ENCODE measurements at regions not wholly inside any gene's neighbourhood (a gene's known extent, or its start where the extent isn't known, plus 50 kb on each side); places are given as distances from the start of the nearest gene placed in this dataset.
"Not testable (repeated sequence)": the region's sequence is repeated elsewhere in the genome, so short reads cannot be mapped to it uniquely, and the experiment has no call there.

DNA sequence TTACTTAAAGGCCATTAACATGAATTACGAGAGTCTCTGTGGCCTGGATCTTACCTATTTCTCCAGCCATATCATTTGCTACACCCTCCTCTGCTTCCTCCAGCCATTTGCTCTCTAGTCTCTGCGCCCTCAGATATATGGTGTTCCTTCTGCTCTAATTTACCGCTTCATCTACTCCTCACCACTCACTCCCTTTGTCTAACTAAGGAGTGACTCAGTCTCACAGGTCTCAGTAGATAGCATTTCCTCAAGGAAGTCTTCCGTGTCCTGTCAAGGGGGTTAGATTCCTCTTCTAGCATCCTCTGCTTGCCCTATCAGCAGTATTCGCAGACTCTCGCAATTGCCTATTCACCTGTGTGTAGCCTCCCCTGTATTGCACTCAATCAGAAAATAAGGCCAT, 892.1 kb upstream of the INTU start:
- no peak overlapping the region for H3K4me3 ChIP-seq (ENCODE audit: low read depth, low read length)
- DNase-seq (ENCODE audit: low read depth) = no peak

DNA sequence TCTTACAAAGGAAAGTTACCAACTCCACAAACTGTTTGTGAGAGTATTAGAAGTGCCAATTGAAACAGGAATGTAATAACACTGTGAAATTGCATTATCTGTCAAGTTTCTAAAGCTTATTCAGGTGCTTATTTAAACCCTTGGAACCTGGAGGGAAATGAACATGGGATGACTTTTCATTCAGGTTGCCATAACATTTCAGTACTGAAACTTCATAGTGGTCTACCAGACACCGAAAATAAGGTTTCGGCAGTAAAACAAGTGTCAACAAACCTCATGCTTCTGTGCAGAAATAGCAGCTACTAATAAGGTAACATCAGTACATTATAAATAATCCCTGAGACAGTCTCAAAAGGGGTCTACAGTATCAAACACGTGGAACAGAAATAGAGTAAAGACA, 890.7 kb upstream of the INTU start:
- no peak for DNase-seq (ENCODE audit: low read depth)

DNA sequence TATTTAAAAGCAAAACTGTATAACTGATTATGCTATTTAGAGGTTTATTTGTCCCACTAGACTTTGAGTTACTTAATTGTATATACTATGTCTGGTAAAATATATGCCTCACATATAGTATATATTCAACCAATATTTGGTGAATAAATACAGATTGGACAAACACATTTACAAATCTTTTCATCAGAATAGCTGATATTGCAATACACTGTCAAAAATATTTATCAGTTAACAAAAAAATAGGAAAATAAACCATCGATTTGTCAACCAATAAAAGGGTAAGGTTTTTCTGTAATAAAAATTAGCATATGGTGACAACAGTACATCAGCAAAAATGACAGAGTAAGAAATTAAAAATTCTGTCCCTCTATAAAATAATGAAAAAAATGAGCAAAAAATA, 889.9 kb upstream of the INTU start:
- H3K4me3 ChIP-seq (ENCODE audit: low read depth, low read length) = no peak overlapping the region
- DNase-seq (ENCODE audit: low read depth) = no peak

More for the DNA sequence above, 890.7 kb upstream of the INTU start:
- no peak overlapping the region for H3K4me3 ChIP-seq (ENCODE audit: low read depth, low read length)

DNA sequence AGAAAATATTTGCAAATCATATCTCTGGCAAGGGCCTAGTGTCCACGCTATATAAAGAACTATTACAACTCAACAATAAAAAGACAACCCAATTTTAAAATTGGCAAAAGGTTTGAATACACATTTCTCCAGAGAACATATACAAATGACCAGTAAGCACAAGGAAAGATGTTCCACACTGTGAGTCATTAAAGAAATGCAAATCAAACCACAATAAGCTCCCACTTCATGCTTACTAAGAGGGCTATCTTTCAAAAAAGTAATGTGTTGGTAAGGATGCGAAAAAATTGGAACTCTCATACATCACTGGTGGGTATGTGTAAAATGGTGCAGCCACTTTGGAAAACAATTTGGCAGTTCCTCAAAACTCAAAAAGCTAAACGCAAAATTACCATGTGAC, 884.0 kb upstream of the INTU start:
- DNase-seq (ENCODE audit: low read depth) = no peak
- no peak overlapping the region for H3K4me3 ChIP-seq (ENCODE audit: low read depth, low read length)

DNA sequence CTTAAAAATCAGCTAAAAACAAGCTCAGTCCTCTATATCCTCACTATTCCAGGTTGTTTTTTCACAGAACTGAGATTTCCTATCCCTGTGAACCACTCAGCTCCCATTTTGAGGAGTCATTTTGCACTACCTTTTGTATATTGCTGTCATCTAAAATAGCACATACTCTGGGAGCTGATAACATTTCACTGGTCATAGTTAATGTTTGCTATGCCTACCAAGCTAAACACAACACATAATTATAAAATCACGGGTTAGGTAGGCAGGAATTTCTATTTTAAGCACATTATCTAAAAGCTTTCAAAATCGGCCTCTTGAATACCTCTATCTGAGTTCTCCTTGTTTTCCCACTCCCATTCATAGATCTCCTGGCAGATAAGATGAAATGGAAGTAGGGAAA, 882.0 kb upstream of the INTU start:
- DNase-seq (ENCODE audit: low read depth) = no peak
- no peak overlapping the region for H3K4me3 ChIP-seq (ENCODE audit: low read depth, low read length)

DNA sequence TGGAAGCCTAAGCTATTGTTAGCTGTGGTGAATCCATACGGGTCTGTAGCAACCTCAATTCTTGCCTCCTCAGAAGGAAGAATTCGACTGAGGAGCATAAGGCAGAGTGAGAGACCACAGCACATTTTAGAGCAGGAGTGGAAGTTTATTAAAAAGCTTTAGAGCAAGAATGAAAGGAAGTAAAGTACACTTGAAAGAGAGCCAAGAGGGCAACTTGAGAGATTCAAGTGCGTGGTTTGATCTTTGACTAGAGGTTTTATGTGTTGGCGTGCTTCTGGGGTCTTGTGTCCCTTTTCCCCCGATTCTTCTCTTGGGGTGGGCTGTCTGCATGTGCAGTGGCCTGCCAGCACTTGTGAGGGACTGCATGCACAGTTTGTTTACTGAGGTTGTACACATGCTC, 880.6 kb upstream of the INTU start:
- H3K4me3 ChIP-seq (ENCODE audit: low read depth, low read length) = no peak overlapping the region
- no peak for DNase-seq (ENCODE audit: low read depth)

DNA sequence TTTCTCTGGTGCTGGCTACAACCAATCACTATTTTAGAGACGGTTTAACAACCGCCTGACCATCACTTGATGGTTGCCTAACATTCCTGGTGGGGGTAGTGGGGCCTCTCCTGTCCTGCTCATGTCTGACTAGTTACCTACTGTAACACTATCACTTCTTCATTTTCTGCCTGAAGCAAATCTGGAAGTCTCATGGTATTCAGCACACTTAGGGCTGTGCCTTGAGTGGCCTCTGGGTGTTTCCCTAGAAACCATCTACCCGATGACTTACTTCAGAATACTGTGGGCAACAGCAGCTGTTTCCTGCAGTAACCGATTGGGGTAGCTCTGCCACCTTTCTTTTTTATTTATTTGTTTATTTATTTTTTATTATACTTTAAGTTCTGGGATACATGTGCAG, 880.1 kb upstream of the INTU start:
- no peak for DNase-seq (ENCODE audit: low read depth)
- no peak overlapping the region for H3K4me3 ChIP-seq (ENCODE audit: low read depth, low read length)

DNA sequence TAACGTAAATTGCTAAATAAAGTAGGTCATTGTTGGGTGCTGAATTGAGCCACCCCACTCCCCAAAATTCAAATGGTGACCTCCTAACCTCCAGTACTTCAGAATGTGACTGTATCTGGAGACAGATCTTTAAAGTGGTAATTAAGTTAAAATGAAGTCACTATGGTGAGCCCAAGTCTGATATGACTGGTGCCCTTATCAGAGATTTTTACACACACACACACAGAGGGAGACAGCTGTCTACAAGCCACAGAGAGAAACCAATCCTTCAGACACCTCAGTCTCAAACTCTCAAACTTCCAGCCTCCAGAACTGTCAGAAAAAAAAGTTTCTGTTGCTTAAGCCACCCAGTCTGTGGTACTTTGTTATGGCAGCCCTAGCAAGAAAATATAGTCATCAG, 879.2 kb upstream of the INTU start:
- no peak for DNase-seq (ENCODE audit: low read depth)
- no peak overlapping the region for H3K4me3 ChIP-seq (ENCODE audit: low read depth, low read length)

DNA sequence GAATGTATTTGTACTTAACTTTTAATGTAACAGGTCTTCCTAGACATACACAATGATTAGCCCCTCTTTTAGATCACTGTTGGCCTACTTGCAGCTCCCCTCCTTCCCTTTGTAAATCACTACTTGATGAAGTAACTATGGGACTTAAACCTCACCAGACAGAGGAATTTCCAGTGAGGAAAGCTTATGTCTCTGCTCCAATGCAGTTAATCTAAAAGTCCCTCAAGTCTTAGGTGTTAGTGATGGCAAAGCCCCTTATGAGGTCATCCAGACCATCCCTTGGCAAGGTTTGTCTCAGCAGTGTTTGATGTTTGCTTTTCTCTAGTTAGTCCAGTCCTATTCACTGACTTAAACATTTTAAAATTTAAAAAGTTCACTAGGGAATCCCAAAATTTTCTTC, 877.3 kb upstream of the INTU start:
- H3K4me3 ChIP-seq (ENCODE audit: low read depth, low read length) = no peak overlapping the region
- DNase-seq (ENCODE audit: low read depth) = no peak

DNA sequence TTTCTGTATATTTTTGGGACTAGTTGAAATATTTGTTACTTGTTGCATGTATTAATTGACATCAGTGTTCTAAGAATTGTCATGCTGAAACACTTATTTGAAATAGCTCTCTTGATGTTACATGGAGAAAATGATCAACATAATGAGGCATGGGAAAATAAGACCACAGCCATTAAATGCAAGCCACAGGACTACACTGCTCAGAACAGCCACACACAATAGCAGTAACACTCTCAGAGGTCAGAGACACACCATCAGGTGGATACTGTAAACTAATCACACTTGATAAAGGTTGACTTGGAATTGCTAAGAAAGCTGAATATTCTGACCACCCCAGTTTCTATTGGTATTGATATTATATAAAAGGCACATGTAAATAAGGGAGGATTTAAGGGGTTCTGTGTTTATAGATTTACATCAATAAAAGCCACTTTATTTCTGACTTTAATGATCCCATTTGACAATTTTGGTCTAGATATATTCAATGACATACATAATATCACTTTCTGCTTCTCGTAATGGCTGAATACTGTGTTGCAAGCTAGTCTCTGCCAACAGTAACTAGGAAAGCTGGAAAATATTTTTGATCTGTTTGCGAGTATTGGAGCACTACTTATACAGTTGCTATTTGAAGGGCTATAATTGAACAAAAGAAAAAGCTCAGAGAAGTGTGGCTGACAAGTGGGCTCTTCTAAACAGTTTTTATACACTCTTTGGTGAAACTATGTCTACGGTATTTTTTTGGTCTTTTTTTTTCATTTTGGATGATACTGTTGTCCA, 876.5 kb upstream of the INTU start:
- no peak for DNase-seq (ENCODE audit: low read depth)

DNA sequence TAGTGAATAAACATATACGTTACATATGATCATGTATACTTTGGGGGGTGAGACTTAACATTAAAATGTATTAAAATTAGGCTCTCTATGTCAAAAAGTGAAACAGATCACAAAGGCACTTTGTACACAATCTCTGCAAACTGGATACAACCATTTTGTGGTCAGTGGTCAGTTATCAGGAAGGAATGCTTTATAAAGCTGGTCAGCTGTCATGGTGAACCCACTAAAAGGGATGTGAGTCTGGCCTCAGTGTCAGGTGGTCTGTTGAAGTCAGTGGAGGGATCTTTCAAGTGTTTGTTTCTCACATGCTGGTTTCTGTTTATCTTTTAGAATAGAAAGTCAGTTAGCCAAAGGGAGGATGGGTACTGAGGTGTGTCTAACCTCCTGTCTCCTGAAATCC, 875.5 kb upstream of the INTU start:
- DNase-seq (ENCODE audit: low read depth) = no peak
- no peak overlapping the region for H3K4me3 ChIP-seq (ENCODE audit: low read depth, low read length)

More for the DNA sequence above, 876.5 kb upstream of the INTU start:
- H3K4me3 ChIP-seq (ENCODE audit: low read depth, low read length) = no peak overlapping the region

DNA sequence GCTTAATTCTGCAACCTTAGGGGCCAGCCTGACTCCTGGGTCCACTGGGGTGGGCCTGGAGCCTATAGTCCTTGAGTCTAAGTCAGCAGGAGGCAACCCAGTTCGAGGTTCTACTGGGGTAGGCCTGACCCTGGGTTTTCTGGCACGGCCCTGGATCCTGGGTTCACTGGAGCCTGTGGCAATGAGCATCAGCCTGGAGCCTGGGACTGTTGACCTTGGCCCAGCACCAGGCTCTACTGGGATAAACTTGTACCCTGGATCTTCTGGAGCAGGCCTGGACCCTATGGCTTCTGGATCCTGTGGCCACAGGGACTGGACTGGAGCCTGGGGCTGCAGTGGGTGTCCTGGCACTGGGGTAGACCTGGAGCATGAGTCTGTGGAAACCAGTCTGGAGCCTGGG, 874.3 kb upstream of the INTU start:
- H3K4me3 ChIP-seq (ENCODE audit: low read depth, low read length) = no peak overlapping the region
- DNase-seq (ENCODE audit: low read depth) = no peak

DNA sequence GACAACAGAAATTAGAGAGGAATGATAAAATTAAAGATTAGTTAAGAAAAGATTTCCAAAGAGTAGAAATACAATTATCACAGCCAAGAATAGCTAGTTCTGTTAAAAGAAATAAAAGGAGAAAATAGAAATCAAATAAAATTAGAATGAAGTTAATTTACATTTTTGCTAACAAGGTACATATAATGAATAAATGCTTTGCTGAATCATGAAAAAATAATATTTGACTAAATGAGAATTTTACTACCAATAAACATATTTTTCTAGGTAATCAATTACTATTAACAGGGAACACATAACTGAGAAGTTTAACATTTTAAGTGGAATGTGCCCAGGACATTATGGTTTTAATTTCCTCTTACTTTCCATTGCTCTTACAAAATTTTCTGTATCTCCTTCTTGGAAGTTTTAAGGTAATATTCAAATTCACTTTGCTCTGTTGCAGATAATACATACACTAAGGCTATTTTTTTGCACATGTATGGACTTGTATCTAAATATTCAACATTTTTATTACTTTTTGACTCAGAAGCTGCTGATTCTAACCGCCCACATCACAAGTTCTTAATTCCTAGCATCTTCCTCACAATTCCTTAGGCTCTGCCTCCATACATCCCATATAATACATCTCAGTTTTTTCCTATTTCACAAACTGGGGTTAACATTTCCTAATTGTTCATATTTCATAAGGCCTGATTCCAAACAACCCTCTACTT, 870.7 kb upstream of the INTU start:
- no peak for DNase-seq (ENCODE audit: low read depth)

DNA sequence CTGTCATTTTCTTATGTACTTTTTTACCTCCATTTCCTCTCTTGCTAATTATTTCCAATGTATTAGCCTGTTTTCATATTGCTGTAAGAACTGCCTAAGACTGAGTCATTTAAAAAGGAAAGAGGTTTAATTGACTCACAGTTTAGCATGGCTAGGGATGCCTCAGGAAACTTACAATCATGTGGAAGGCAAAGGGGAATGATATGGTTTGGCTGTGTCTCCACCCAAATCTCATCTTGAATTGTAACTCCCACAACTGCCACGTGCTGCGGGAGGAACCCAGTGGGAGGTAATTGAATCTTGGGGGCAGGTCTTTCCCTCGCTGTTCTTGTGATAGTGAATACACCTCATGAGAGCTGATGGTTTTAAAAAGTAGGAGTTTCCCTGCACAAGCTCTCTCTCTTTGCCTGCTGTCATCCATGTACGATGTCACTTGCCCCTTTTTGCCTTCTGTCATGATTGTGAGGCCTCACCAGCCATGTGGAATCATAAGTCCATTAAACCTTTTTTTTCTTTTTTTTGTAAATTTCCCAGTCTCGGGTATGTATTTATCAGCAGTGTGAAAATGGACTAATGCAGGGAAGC, 870.0 kb upstream of the INTU start:
- DNase-seq (ENCODE audit: low read depth) = no peak
- H3K4me3 ChIP-seq (ENCODE audit: low read depth, low read length) = no peak overlapping the region

More for the DNA sequence above, 870.7 kb upstream of the INTU start:
- no peak overlapping the region for H3K4me3 ChIP-seq (ENCODE audit: low read depth, low read length)

DNA sequence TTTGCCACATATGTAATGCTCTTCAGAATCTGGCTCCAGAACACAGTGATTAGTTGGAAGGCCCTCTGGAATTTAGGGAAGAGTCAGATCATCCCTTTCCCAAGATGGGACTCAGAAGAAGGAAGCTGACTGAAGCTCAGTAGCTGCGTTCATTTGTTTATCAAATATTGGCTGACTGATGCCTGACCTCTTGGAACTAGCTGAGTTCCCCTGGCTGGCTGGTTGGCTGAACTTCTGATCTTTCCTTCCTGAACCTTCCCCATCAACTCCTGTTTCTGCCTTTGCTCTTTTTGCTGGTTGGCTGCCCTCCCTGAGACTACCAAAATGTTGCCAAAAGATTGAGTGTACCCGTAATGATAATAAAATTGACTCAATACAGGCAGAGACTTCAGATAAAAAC, 866.5 kb upstream of the INTU start:
- no peak for DNase-seq (ENCODE audit: low read depth)
- no peak overlapping the region for H3K4me3 ChIP-seq (ENCODE audit: low read depth, low read length)

DNA sequence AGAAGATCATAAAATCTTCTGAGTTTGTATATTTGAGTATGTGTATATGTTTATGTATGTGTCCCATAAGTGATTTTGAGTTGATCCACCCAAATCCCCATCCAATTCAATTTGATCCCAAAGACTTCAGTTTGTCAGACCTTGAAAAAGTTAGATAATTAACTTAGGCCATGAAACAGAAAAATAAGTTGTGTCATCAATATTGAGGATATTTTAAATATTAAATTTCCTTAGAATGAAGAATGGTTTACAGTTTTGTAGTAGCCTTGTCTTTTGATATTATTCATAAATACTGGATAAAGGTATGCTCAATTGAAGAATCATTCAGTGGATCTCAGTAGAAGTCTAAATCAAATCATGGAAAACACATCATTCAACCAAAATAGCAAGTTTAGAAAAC, 864.4 kb upstream of the INTU start:
- no peak for DNase-seq (ENCODE audit: low read depth)
- no peak overlapping the region for H3K4me3 ChIP-seq (ENCODE audit: low read depth, low read length)

DNA sequence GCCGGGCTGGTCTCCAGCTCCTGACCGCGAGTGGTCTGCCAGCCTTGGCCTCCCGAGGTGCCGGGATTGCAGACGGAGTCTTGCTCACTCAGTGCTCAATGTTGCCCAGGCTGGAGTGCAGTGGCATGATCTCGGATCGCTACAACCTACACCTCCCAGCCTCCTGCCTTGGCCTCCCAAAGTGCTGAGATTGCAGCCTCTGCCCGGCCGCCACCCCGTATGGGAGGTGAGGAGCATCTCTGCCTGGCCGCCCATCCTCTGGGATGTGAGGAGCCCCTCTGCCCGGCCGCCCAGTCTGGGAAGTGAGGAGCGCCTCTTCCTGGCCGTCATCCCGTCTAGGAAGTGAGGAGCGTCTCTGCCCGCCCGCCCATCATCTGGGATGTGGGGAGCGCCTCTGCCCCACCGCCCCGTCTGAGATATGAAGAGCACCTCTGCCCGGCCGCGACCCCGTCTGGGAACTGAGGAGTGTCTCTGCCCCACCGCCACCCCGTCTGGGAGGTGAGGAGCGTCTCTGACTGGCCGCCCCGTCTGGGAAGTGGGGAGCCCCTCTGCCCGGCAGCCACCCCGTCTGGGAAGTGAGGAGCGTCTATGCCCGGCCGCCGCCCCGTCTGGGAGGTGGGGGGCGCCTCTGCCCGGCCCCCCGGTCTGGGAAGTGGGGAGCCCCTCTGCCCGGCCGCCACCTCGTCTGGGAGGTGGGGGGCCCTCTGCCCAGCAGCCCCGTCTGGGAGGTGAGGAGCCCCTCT, 861.8 kb upstream of the INTU start:
- H3K4me3 ChIP-seq (ENCODE audit: low read depth, low read length); DNase-seq (ENCODE audit: low read depth): not testable (repeated sequence)

DNA sequence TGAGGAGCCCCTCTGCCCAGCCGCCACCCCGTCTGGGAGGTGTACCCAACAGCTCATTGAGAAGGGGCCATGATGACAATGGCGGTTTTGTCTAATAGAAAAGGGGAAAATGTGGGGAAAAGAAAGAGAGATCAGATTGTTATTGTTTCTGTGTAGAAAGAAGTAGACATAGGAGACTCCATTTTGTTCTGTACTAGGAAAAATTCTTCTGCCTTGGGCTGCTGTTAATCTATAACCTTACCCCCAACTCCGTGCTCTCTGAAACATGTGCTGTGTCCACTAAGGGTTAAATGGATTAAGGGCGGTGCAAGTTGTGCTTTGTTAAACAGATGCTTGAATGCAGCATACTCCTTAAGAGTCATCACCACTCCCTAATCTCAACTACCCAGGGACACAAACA, 861.1 kb upstream of the INTU start:
- DNase-seq (ENCODE audit: low read depth); H3K4me3 ChIP-seq (ENCODE audit: low read depth, low read length): not testable (repeated sequence)

DNA sequence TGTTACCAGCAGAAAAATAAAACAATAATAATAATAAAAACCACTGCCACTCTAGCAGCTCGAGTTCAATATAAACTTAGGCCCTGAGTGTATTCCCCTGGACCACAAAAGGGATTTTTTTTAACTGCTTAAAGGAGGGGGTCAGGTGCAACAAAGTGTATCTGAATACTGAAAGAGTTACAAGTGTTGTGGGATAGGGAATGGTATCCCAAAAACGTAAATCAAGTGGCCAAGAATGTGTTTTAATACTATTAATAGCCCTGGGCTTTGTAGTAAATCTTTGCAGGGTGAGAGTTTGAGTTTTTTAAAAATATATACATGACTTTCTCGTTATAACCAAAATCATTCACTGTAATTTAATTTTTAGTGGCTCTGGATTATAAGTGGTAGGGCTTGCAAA, 860.1 kb upstream of the INTU start:
- DNase-seq (ENCODE audit: low read depth) = no peak
- no peak overlapping the region for H3K4me3 ChIP-seq (ENCODE audit: low read depth, low read length)

DNA sequence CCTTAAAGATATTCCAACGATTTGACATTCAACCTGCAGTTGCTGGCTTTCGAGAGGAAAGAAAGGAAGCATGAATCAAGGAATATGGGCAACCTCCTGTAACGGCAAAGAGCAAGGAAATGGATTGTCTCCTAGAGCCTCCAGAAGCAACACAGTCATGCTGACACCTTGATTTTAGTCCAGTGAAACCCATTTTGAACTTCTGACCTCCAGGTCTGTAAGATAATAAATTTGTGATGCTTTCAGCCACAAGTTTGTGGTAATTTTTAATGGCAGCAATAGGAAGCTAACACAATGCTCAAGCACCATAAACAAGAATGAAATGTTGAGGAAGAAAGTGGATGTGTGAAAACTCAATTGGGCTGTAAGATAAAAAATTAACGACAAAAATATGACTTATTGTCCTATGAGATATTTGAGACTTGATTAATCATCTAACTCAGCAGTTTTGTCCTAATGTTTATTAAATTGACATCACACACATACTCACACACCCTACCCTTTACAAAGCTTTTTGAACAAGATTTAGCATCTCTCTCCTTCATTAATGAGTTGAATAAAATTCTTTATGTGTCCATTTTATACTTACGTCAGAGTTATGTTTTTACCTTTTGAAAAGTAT, 857.2 kb upstream of the INTU start:
- H3K4me3 ChIP-seq (ENCODE audit: low read depth, low read length) = no peak overlapping the region
- DNase-seq (ENCODE audit: low read depth) = no peak
